GM19463 (cell line): ENCODE measurements at regions not wholly inside any gene's neighbourhood (a gene's known extent, or its start where the extent isn't known, plus 50 kb on each side); places are given as distances from the start of the nearest gene placed in this dataset.
"Not testable (repeated sequence)": the region's sequence is repeated elsewhere in the genome, so short reads cannot be mapped to it uniquely, and the experiment has no call there.

Source experiments
- ATAC-seq: cut with Tn5 transposase; IDR thresholded peaks from one replicate; pipeline ENCODE4 v1.9.1; 2021; ENCODE audit warnings: mild to moderate bottlenecking, moderate library complexity; ENCODE audit not compliant: unreplicated experiment

DNA sequence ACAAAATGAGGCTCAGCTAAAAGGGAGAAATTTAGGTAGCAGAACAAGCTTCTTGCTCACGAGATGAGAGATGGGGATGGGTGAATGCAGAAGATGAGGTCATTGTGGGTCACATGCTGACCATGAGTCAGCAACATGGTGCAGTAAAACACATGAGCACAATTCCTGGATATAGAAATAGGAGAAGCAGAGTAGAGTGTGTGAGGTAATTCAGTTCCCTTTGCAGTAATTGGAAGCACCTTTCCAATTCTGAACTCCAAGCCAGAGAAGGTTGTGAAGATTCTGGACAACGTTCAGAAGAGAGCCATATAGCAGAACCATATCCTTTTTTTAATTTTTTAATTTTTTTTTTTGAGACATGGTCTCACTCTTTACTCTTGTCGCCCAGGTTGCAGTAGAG, 62.0 kb upstream of the LMNTD1 start:
- no peak for ATAC-seq

DNA sequence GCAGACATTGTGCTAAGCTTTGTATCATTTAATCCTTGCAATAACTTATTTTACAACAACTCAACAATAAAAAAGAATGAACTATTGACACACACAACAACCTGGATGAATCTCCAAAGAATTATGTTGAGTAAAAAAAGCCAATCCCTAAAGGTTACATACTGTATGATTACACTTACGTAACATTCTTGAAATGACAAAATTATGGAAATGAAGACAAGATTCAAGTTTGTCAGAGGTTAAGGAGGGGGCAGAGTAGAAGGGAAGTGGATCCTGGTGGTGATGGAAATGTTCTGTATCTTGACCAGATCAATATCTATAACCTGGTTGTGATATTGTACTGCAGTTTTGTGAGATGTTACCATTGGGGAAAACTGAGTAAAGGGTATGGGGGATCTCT, 63.2 kb upstream of the LMNTD1 start:
- no peak for ATAC-seq

DNA sequence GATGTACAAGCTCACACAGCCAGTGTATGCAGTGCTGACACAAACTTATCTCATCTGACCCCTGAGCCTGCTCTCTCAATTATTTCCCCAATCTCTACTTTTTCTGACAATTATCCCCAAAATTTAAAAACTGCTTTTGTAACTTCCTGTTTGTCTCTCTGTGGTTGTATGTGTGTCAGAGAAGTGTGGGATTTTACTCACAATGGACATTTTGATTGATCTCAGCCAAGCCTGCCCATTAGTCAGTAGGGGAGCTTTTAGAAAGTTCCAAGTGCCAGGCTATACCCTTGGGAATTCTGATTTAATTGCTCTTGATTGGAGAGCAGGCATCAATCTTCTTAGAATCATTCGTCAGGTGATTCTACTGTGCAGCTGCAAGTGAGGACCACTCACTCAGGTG, 64.9 kb upstream of the LMNTD1 start:
- ATAC-seq, result no peak

DNA sequence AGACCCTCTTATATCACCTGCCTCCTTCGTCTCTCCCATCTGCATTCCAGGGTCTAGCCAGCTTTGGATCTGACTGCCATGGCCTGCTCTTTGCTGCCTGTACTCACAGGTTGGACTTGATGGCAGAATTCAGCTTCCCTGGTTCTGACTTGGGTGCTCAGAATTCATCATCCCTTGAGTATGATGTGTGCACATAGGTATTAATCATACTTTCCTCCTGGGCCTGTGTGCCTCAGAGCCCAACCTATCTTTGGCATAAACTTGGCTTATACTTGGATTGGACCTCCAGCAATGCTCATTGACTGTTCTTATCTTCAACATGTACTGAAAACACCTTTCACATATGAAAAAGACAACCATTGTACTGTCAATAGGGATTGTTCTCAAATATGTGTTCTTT, 70.7 kb upstream of the LMNTD1 start:
- no peak for ATAC-seq

DNA sequence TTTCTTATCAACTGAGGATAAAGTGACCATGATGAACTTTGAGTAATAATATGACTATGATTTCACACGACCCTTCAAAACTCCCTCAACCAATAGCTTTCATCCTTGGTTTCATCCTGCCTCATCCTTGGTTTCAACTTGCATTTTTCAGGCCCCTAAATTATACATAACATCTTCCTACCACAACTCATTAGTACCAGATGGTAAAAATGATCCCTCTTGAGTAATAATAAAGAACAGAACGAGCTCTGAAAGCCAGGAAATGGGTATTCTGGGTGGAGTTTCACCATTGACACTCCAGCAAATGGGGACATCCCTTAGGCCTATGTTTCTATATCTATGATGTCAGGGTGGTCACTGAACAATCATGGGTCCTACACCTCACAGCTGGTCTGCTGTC, 72.1 kb upstream of the LMNTD1 start:
- ATAC-seq, result no peak

DNA sequence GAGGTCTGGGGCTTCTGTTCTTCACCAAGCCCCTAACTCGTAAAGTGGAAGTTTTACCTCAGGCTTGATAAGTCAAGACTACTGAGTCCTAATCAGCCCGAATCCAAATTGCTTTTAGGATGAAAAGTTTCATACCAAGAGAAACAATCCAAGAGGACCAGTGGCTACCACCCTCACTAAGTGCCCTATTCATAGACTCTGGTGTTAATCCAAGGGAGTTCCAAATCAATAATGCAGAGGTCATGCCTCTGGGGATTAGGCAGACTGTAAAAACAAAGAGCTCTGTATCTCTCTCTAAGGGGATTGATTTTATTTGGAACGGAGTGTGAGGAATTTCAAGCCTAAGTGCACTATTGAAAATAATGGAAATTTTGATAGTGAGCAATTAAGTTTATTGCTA, 76.3 kb upstream of the LMNTD1 start:
- ATAC-seq, result no peak

DNA sequence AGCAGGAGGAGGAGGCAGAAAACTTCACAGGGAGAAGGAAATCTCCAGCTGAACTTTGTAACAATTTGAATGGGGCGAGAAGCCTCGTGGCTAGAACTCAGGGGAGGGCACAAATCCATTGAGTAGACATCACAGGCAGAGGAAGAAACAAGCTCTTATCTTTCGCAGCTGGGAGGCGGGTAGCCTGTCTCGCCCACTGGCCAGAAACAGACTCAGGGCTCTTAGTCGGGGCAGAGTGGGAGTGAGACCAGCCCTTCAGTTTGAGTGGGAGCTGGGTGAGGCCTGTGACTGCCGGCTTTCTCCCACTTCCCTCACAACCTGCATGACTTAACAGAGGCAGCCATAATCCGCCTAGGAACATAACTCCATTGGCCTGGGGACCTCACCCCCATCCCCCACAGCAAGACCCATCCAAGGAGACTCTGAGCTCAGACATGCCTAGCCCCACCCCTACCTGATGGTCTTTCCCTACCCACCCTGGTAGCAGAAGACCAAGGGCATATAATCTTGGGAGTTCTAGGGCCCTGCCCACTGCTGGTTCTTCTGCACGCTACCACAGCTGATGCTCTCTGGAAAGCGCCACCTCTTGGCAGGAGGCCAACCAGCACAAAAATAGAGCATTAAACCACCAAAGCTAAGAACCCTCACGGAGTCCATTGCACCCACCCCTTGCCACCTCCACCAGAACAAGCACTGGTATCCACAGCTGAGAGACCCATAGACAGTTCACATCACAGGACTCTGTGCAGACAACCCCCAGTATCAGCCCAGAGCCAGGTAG, 77.8 kb upstream of the LMNTD1 start:
- ATAC-seq, result not testable (repeated sequence)

DNA sequence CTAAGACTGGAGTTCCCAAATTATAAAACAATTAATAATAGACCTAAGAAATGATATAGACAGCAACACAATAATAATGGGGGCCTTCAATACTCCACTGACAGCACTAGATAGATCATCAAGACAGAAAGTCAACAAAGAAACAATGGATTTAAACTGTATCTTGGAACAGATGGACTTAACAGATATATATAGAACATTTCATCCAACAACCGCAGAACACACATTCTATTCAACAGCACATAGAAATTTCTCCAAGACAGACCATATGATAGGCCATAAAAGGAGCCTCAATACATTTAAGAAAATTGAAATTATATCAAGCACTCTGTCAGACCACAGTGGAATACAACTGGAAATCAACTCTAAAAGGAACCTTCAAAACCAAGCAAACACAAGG, 80.1 kb upstream of the LMNTD1 start:
- not testable (repeated sequence) for ATAC-seq

DNA sequence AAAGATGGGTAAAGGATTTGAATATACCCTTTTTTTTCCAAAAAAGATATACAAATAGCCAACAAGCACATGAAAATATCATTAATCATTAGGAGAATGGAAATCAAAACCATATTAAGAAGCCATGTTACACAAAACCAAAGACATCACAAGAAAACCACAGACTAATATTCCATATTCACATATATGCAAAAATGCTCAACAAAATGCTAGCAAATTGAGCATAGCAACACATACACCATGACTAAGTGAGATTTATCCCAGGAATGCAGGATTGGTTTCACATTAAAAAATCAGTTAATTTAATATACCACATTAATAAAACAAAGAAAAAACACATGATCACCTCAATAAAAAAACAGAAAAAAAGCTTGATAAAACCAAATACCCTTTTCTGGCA, 84.7 kb upstream of the LMNTD1 start:
- ATAC-seq, result no peak

DNA sequence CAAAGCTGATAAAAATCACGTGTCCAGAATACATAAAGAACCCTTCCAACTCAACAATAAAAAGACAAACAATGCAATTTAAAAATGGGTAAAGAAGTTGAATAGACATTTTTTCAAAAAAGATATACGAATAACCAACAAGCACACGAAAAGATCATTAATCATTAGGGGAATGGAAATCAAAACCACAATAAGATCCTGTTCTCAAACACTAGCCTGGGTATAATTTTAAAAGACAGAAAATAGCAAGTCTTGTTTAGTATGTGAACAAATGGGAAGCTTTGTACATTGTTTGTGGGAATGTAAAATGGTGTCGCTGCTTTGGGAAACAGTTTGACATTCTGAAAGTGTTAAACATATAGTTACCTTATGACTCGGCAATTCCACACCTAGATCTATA, 86.3 kb upstream of the LMNTD1 start:
- no peak for ATAC-seq

DNA sequence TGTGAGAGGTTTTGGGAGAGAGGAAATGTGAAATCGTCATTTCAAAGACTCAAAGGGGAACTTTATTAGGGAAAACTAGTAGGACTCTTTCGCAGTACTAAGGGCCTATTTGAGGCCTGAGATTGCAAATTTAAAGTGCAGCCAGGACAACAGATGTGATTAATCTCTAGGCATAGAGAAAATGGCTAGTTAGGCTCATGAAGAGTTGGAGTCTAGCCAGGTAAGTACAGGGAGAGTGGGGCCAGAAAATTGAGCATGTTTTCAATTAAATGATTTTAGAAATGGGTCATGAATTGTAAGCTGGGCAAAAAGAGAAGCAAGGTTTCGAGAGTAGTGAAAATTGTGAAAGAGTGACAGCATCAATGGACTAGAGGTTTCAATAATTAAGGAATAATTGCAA, 91.9 kb upstream of the LMNTD1 start:
- no peak for ATAC-seq

DNA sequence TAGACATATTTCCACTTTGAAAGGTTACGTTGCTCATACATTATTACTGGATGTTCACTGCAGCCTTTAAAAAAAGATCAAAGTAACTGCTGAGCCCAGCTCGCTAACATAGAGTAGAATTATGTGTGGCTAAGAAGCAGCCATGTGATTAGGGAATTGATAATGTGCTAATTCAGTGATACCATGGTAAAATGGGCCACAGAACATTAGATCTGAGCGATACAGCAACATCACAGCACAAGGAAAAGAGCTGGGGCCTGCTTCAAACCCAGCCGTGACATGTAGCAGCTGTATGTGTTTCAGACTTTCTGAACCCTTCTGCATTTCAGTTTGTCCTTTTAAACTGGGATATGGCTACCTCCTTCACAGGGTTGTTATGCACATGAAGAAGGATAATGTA, 92.3 kb upstream of the LMNTD1 start:
- ATAC-seq, result no peak

DNA sequence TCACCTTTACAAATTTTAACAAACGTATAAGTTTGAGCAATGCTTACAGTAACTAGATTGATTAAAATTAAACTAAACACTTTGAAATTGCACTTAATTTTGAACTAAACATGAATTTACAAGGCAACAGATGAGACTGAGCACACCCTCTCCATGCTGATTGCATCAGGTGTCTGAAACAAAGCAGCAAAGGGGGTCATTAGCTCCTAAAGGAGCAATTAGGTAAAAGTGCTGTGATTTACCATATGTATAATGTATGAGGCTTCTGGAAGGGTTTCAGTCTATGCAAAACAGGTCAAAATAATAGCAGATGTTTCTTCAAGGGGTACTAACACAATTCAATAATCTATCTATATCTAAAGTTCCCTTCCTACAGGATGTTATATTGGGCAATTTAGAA, 98.8 kb upstream of the LMNTD1 start:
- ATAC-seq, result no peak

DNA sequence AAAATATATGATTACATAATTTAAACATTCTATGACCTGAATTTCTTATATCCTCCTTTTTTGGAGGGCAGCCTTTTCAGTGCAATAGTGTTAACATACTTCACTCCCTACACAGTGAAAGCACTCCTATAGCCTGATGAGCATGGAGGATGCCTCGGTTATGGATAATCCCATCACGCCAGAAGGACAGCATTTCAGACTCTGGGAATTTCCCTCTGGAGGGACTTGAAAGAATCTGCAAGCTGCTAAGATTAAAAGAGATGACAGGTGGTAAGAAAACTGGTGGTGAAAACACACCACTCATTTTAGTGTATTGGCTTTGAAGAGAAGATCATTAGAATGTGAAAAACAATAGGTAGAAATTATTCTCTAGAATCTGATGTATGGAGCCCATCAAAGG, 99.3 kb upstream of the LMNTD1 start:
- ATAC-seq, result no peak

DNA sequence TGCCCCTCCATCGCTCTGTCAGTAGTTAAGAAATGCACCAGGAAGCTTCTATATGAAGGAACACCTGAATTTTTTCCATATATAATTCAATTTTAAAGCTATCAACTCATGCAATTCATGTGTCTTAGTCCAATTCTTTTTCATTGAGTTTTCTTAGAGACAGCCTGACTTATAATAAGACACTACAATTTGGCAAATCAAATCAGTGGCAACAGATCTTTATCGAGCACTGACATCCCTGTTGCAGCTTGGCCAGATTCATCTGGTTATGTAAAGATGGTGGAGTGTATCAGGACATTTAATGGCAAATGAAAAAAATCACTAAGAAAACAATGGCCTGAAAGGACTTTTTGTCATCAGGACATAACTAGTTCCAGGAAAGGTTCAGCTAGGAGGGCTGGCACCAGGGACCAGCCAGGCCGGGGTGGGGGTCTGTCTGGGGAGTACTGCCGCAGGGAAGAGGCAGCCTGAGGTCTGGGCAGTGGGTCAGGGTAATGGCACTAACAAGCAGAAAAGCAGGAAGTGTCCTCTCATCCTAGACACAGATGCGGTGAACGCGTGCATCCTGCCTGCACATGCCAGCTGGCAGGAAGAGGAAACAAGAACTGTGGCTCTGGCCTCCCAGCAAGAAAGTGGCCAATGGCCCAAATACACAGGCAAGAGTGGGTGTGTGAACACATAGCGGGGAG, 100.5 kb upstream of the LMNTD1 start:
- no peak for ATAC-seq

DNA sequence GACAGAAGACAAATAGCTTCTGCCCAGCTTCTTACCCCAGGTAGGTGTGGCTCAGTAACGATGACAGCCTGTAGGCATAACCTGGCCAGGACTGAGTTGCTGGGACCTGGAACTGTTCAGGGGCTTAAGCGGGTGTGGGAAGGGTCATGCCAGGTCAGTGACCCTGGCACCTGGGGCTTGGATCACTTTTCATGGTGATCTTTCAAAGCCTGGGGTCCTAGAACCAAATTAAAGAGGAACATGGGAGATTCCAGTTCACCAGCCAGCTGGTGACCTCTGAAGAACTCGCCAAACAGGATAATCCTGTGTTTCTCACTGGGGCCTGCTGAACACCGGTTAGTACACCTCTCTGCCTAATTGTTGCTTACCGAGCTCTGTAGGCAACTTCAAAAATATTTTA, 102.6 kb upstream of the LMNTD1 start:
- ATAC-seq, result no peak

DNA sequence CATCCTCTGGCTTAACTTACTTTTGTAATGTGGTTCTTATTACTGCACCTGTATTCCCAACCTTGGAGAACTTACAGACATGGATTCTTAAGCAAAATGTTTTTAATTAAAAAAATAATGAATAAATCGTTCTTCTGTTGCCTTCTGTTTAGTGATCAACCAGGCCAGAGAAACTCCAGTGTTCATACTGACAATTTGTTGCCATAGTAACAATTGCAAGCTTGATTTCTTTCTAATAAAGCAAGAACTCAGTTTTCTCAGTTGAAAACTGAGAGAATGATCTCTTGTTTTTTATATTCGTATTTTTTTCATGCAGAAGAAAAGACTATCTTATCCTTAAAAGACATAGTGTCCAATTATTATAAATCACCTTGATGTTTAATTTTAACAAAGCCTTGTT, 106.5 kb upstream of the LMNTD1 start:
- ATAC-seq, result no peak

DNA sequence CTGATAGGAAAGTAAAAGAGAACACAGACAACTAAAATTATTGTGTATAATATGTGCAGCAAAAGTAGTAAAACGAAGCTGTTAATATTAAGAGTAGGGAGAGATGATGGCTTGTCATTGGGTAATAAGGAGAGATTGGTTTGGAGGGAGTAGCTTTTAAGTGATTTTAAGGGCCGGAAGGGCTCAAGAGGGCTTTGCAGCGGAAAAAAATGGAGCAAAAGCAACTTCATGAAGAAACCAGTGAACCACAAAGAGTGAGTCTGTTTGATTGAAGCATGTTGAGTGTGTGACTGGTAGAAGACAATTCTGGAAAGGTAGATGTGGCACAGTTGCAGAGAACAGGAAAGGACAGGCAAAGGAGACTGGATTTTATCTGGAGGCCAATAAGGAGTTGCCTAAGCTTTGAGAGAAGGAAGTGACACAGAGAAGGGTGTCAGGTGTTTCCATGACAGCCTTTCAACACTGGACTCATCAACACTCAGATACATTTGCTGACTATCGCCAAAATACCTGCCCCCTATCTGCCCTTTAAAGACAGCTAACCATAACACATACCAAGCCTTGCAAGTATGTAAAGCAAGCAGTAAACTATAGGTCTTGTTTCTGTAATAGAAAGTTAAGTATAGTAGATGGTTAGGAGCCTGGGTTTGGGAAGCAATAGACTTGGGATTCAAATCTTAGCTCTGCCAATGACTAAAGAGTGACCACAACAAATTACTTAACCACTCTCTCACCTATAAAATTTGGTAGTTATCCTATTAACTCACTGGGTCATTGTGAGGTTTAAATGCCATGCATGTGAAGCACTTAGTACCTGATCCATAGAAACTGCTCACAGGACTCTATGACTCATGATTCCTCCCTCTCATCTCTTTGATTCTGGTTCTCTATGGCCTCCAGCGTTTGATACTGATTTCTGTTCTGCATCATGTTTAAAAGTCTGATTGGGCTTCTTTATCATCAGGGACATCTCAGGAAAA, 117.3 kb upstream of the LMNTD1 start:
- ATAC-seq, result no peak

DNA sequence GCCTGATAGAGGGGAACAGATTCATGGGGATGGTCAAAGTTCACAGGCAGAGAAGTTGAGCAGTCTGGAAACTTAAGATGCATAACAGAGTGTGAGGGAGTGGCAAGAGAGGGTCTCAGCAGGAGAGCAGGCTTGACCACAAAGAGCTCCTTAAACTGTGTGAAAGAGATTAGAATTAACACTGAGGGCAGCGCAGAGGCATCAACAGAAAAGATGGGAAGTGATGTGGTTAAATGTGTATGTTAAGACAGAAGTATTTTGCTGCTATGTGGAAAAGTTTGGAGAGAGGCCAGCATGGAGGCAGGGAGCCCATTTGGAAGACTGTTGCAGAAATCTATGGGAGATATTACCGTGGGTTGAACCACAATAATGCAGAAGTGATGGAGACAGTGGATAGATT, 122.7 kb upstream of the LMNTD1 start:
- no peak for ATAC-seq

DNA sequence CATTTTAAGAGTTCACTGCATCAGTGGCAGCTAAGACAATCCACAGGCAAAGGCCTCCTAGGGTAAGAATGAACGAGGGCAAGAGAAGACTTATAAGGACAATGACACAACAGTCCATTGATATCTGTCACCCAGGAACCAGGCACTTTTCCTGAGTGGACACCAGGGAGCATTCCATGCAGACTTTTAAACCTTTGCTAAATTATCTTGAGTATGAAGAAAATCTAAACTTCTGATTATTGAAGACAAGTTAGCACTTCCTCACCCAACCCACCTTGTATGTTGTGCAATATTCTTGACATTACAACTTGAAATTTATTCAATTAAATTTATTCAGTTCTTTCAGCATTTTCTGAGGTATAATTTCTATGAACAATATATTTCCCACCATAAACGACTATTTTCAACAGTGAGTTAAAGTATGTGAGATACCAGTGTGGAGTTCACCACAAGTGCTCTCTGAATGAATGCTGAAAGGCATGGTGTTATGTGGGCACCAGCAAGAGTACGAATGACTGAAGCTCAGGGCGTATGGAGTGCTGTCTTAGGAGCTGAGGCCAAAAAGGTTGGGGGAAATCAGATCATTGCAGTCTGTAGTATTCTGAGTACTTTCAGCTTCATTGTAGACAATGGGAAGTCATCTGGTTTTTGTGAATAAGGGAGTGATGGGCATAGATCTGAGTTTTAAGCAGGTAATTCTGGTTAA, 124.3 kb upstream of the LMNTD1 start:
- no peak for ATAC-seq

DNA sequence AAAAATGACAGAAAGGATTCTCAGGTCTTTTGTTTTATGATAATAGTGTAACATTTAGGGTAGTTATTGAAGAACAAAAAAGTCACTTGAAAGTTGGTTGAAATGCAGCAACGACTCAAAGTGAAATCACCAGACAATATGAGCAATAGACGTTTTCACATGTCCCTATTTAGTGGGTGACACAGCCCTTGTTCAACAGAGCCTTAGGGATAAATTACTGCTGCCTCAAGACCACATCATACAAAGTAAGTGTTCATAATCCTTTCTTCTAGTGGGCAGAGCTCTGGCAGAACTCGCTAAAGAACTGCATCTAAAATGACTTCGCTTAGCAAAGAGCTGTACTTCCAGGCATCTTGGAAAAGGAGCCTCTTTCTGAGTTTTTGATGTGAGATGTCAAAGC, 128.5 kb upstream of the LMNTD1 start:
- ATAC-seq, result no peak
